Panc1 (cell line): ENCODE measurements at regions not wholly inside any gene's neighbourhood (a gene's known extent, or its start where the extent isn't known, plus 50 kb on each side); places are given as distances from the start of the nearest gene placed in this dataset.

Source experiments
- ATAC-seq: fragments of 200-7000 bp; cut with Tn5 transposase; 2 replicates; pipeline ENCODE4 v1.9.1; 2020; ENCODE audit warnings: mild to moderate bottlenecking, moderate library complexity
- BruUV-seq: library from RNA; stranded (reverse); fragments of 400-500 nt; replicated peaks from 2 replicates; lab custom pipeline; 2021; lab: Mats Ljungman, UMichigan
- CTCF ChIA-PET: fragments of 300-600 bp; sonication (Branson Sonifier 250); formaldehyde crosslinking; loops from one replicate; lab custom pipeline; 2022; ENCODE audit warnings: antibody characterized with exemption; lab: Charles Lee
- POLR2A ChIA-PET: fragments of 300-600 bp; sonication (Branson Sonifier 250); formaldehyde crosslinking; loops from one replicate; lab custom pipeline; 2022; ENCODE audit warnings: antibody characterized with exemption; lab: Charles Lee
- DNase-seq: peaks from one replicate; pipeline ENCODE4 v3.0.0-alpha.2; 2010; ENCODE audit warnings: low read depth, low spot score
- H3K27ac ChIP-seq: 2 replicates; pipeline ENCODE4 v1.5.1; 2011; ENCODE audit warnings: mild to moderate bottlenecking, low read length, inconsistent platforms
- H3K27me3 ChIP-seq: fragments of 200-500 bp; sonication (Bioruptor generic); 2 replicates; pipeline ENCODE4 v1.6.0; 2014; ENCODE audit warnings: low read length, inconsistent platforms; ENCODE audit not compliant: control insufficient read depth, insufficient read depth
- H3K36me3 ChIP-seq: fragments of 200-500 bp; sonication (Bioruptor generic); 2 replicates; pipeline ENCODE4 v1.5.1; 2014; ENCODE audit warnings: inconsistent platforms, mild to moderate bottlenecking, low read length, moderate library complexity; ENCODE audit not compliant: control insufficient read depth, insufficient read depth
- H3K4me1 ChIP-seq: 2 replicates; pipeline ENCODE4 v1.5.1; 2011; ENCODE audit warnings: inconsistent platforms, mild to moderate bottlenecking, low read length, moderate library complexity; ENCODE audit not compliant: control insufficient read depth, insufficient read depth
- H3K4me3 ChIP-seq, 2 experiments: 2 replicates each; pipeline ENCODE4 v1.5.1; 2011 to 2012; ENCODE audit warnings: low read depth in 2 of 2, low read length in 2 of 2, mild to moderate bottlenecking in 2 of 2, inconsistent platforms in 1 of 2, moderate library complexity in 1 of 2
- H3K9me3 ChIP-seq: fragments of 200-500 bp; sonication (Bioruptor generic); 2 replicates; pipeline ENCODE4 v1.5.1; 2014; ENCODE audit warnings: low read depth, mild to moderate bottlenecking, inconsistent platforms, low read length, moderate library complexity; ENCODE audit not compliant: control insufficient read depth, insufficient read depth
- CTCF ChIP-seq: fragments of 450-650 bp; IDR thresholded peaks from 2 replicates; pipeline ENCODE4 v1.5.1; 2017; ENCODE audit warnings: mild to moderate bottlenecking
- POLR2AphosphoS5 ChIP-seq: IDR thresholded peaks from 2 replicates; pipeline ENCODE4 v1.6.1; 2012; ENCODE audit warnings: mild to moderate bottlenecking, low read depth, low read length, moderate library complexity
- REST ChIP-seq, 2 experiments: IDR thresholded peaks; 2 replicates each; pipeline ENCODE4 v1.6.1; 2011 to 2012; ENCODE audit warnings: low read depth in 2 of 2, control low read depth in 1 of 2, low read length in 1 of 2, mild to moderate bottlenecking in 1 of 2, moderate library complexity in 1 of 2; ENCODE audit not compliant: insufficient read depth in 1 of 2
- SIN3A ChIP-seq: IDR thresholded peaks from 2 replicates; pipeline ENCODE4 v1.6.1; 2012; ENCODE audit warnings: low read depth, mild to moderate bottlenecking, low read length, moderate library complexity, borderline replicate concordance; ENCODE audit not compliant: insufficient read depth
- TCF7L2 ChIP-seq: IDR thresholded peaks from 2 replicates; pipeline ENCODE4 v1.6.1; 2011; ENCODE audit warnings: mild to moderate bottlenecking, low read depth, low read length, inconsistent platforms
- in situ Hi-C: cut with HindIII; loops from 2 replicates; pipeline ENCODE4 v1.10.0; 2016; ENCODE audit warnings: low sequenced_read_pairs, low pct_unique_long_range_greater_than_20kb
- intact Hi-C: fragments of 100-400 bp; cut with micrococcal nuclease; formaldehyde crosslinking; loops from one replicate; pipeline ENCODE4 v1.10.0; 2022; ENCODE audit not compliant: unreplicated experiment

- Histone ChIP-seq H3K27ac (no peak overlapping the region), H3K4me1 (no peaks in the 10 kb centered on the region), H3K9me3 (no peaks in the 10 kb centered on the region), H3K4me3 (no peak overlapping the region), H3K36me3 (no peaks in the 10 kb centered on the region), H3K27me3 (no peaks in the 10 kb centered on the region)
- BruUV-seq: no TSS peak
- ATAC-seq (no peak), DNase-seq (no peak)
- ChIA-PET CTCF (no interaction called here), POLR2A (no interaction called here)
- intact Hi-C loops (no loop called here), in situ Hi-C loops (no loop called here)
- TF ChIP-seq CTCF: no peak
- no peak for TF ChIP-seq REST (IDR thresholded peaks at IDR 0.05; ENCODE audit: insufficient read depth in 1 of 2, low read depth in 2 of 2, low read length in 1 of 2)
- no peak for TF ChIP-seq TCF7L2
- no peak for TF ChIP-seq SIN3A
- no peak for TF ChIP-seq POLR2AphosphoS5
These were observed 1077.6 kb downstream of the FAM133A start for GRCh38 chrX:94751611-94752010.

DNA sequence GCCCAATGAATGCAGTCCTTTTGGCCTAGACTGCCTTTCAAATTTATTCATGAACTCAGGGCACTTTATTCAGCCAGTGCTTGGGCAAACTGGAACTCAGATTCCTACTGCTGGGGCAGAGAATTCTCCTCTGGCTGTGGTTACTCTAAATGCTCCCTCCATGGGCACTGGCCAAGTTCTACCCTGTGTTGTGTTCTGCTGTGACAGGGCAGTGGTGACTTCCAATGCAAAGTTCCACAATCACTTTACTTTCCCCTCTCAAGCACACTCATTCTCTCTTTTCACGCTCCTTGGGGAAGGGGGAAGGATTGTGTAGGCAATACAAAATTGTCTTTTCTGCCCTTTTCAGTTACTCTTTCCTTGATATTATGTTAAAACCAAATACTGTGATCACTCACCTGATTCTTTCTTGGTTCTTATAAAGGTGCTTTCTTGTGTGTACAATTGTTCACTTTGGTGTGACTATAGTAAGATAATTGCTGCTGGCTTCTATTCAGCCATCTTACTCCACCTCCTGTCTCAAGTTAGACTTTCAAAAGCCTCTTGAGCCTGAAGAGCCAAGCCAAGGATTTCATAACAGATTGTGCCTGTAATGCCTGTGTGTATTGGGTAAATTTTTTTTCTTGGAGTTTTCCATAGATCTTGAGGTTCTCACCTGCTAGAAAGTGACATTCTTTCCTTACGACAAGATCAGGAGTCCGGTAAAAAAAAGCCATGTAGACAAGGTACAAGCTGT is 1078.6 kb downstream of the FAM133A start:
- intact Hi-C loops: no loop called here
- Histone ChIP-seq H3K4me3 (no peak overlapping the region), H3K9me3 (no peaks in the 10 kb centered on the region), H3K27me3 (no peaks in the 10 kb centered on the region), H3K4me1 (no peaks in the 10 kb centered on the region), H3K36me3 (no peaks in the 10 kb centered on the region), H3K27ac (no peak overlapping the region)
- DNase-seq: no peak
- ATAC-seq: no peak
- ChIA-PET POLR2A (no interaction called here), CTCF (no interaction called here)
- TF ChIP-seq CTCF (no peak), SIN3A (no peak), REST (IDR thresholded peaks at IDR 0.05; ENCODE audit: insufficient read depth in 1 of 2, low read depth in 2 of 2, low read length in 1 of 2) (no peak), TCF7L2 (no peak), POLR2AphosphoS5 (no peak)
- in situ Hi-C loops: no loop called here
- BruUV-seq: no TSS peak
